ENCODE measurements at regions not wholly inside any gene's neighbourhood (a gene's known extent, or its start where the extent isn't known, plus 50 kb on each side); places are given as distances from the start of the nearest gene placed in this dataset.

GRCh38 chr11:95565724-95566141, 223.8 kb downstream of the FAM76B start:
- H3K4me3 ChIP-seq (ENCODE audit: low read depth in 2 of 2, low read length in 1 of 2), result no peak overlapping the region
- no peaks in the 10 kb centered on the region for H3K9me2 ChIP-seq
- H3K9ac ChIP-seq, result no peak overlapping the region
- H3K27me3 ChIP-seq (ENCODE audit: insufficient read depth), result no peaks in the 10 kb centered on the region
- no peaks in the 10 kb centered on the region for H3K79me2 ChIP-seq (ENCODE audit: insufficient read depth)
- H4K20me1 ChIP-seq (ENCODE audit: insufficient read depth), result no peaks in the 10 kb centered on the region
- no peak overlapping the region for H3K4me2 ChIP-seq
- POLR2A ChIA-PET, result no interaction called here
- no peak for DNase-seq
- H3K36me3 ChIP-seq (replicated peaks in 1 of 2; ENCODE audit: control insufficient read depth in 1 of 2, insufficient read depth in 2 of 2, low read length in 1 of 2), result no peaks in the 10 kb centered on the region
- 42% methylated on average over 1 of the region's 1 CpG for WGBS (ENCODE audit: low lambda C conversion rate)
- no peaks in the 10 kb centered on the region for H3F3A ChIP-seq (replicated peaks; ENCODE audit: insufficient read depth)
- H2AFZ ChIP-seq (ENCODE audit: low read depth), result no peak overlapping the region
- peak overlapping the region in 1 of 2 experiments; percentile 16; a peak in 1 of 4 replicates for H3K27ac ChIP-seq (ENCODE audit: low read depth in 2 of 2, low read length in 1 of 2)
- H3K4me1 ChIP-seq (ENCODE audit: control insufficient read depth in 1 of 2, insufficient read depth in 2 of 2, low read depth in 1 of 2, low read length in 1 of 2), result peaks cover 4% of the 10 kb centered on the region in 2 experiments; a peak in 3 of 4 replicates
- no peaks in the 10 kb centered on the region for H3K9me3 ChIP-seq
- TF ChIP-seq IRF3 (IDR thresholded peaks at IDR 0.05; ENCODE audit: low read depth, low read length) (no peak), ZBTB33 (IDR thresholded peaks at IDR 0.05; ENCODE audit: borderline replicate concordance, low read depth) (no peak), EZH2phosphoT487 (IDR thresholded peaks at IDR 0.05; ENCODE audit: borderline replicate concordance, low read depth) (no peak), GABPA (IDR thresholded peaks at IDR 0.05; ENCODE audit: low read depth) (no peak), GATA2 (CRISPR knock-in tag; IDR thresholded peaks at IDR 0.05) (no peak), RCOR1 (IDR thresholded peaks at IDR 0.05; ENCODE audit: low read length) (no peak), MAX (IDR thresholded peaks at IDR 0.05; ENCODE audit: low read depth) (no peak), RAD21 (IDR thresholded peaks at IDR 0.05; ENCODE audit: low read length) (no peak), REST (IDR thresholded peaks at IDR 0.05; ENCODE audit: low read depth, low read length) (no peak), USF1 (IDR thresholded peaks at IDR 0.05; ENCODE audit: borderline replicate concordance, low read depth) (no peak), SIN3A (IDR thresholded peaks at IDR 0.05; ENCODE audit: borderline replicate concordance, low read depth, low read length) (no peak), FOXM1 (IDR thresholded peaks at IDR 0.05; ENCODE audit: low read depth) (no peak), SMC3 (IDR thresholded peaks at IDR 0.05; ENCODE audit: low read depth, low read length) (no peak), USF2 (IDR thresholded peaks at IDR 0.05; ENCODE audit: borderline replicate concordance, low read depth, low read length) (no peak), ELF1 (IDR thresholded peaks at IDR 0.05) (no peak)
- CTCF ChIA-PET, result interaction anchor here (1.1 kb wide), 1 partner anchor 140 kb away, joined by 3 read pairs; no protein-coding TSS in a partner anchor
